Keratinocyte (primary cell): ENCODE measurements at regions not wholly inside any gene's neighbourhood (a gene's known extent, or its start where the extent isn't known, plus 50 kb on each side); places are given as distances from the start of the nearest gene placed in this dataset.

ENCODE experiments used
- DNase-seq: peaks from one replicate; pipeline ENCODE4 v3.0.0-alpha.2; 2011; ENCODE audit warnings: low read depth, missing footprints, low spot score
- FAIRE-seq: peaks from 2 replicates; lab custom pipeline; 2011; peaks lifted over from hg19 to GRCh38; lab: Jason Lieb, UNC
- H2AFZ ChIP-seq: 2 replicates; pipeline ENCODE4 v1.6.0; 2012; ENCODE audit warnings: low read length, control low read depth, inconsistent platforms; ENCODE audit not compliant: control insufficient read depth
- H3K27ac ChIP-seq: 2 replicates; pipeline ENCODE4 v1.5.1; 2011; ENCODE audit warnings: low read length; ENCODE audit not compliant: control insufficient read depth, insufficient read depth
- H3K27me3 ChIP-seq: 3 replicates; pipeline ENCODE4 v1.6.0; 2011; ENCODE audit warnings: low read length; ENCODE audit not compliant: control insufficient read depth, insufficient read depth; ENCODE audit errors: extremely low read depth
- H3K36me3 ChIP-seq, 2 experiments: 2 replicates in 1 of 2; 3 replicates in 1 of 2; pipeline ENCODE4 v1.5.1; 2011; ENCODE audit warnings: low read length in 2 of 2, mild to moderate bottlenecking in 1 of 2; ENCODE audit not compliant: control insufficient read depth in 2 of 2, insufficient read depth in 2 of 2; ENCODE audit errors: extremely low read depth in 1 of 2
- H3K4me1 ChIP-seq: 3 replicates; pipeline ENCODE4 v1.5.1; 2011; ENCODE audit warnings: low read length; ENCODE audit not compliant: control insufficient read depth, insufficient read depth; ENCODE audit errors: extremely low read depth
- H3K4me2 ChIP-seq: 3 replicates; pipeline ENCODE4 v1.6.0; 2011; ENCODE audit warnings: low read depth, low read length; ENCODE audit not compliant: control insufficient read depth, insufficient read depth; ENCODE audit errors: extremely low read depth
- H3K4me3 ChIP-seq, 3 experiments: fragments of 200-600 bp in 1 of 3; sonication (generic) in 1 of 3; 2 replicates in 2 of 3; 3 replicates in 1 of 3; pipeline ENCODE4 v1.5.1; 2011 to 2016; ENCODE audit warnings: low read length in 3 of 3, mild to moderate bottlenecking in 3 of 3, control low read depth in 2 of 3, inconsistent platforms in 1 of 3, low read depth in 1 of 3, mixed read lengths in 1 of 3, mixed run types in 1 of 3, moderate library complexity in 1 of 3; ENCODE audit not compliant: control insufficient read depth in 2 of 3, insufficient read depth in 2 of 3; ENCODE audit errors: extremely low read depth in 1 of 3
- H3K79me2 ChIP-seq: 2 replicates; pipeline ENCODE4 v1.6.0; 2012; ENCODE audit warnings: low read length; ENCODE audit not compliant: control insufficient read depth, insufficient read depth
- H3K9ac ChIP-seq: 3 replicates; pipeline ENCODE4 v1.6.0; 2011; ENCODE audit warnings: low read length; ENCODE audit not compliant: control insufficient read depth, insufficient read depth; ENCODE audit errors: extremely low read depth
- H3K9me1 ChIP-seq: 3 replicates; pipeline ENCODE4 v1.6.0; 2011; ENCODE audit warnings: low read length; ENCODE audit not compliant: control insufficient read depth, insufficient read depth; ENCODE audit errors: extremely low read depth
- H3K9me3 ChIP-seq: 2 replicates; pipeline ENCODE4 v1.5.1; 2012; ENCODE audit warnings: low read depth, low read length; ENCODE audit not compliant: control insufficient read depth
- H4K20me1 ChIP-seq: 3 replicates; pipeline ENCODE4 v1.6.0; 2011; ENCODE audit warnings: low read length; ENCODE audit not compliant: control insufficient read depth, insufficient read depth; ENCODE audit errors: extremely low read depth
- CTCF ChIP-seq, 3 experiments: IDR thresholded peaks in 1 of 3; conservative IDR thresholded peaks in 1 of 3; optimal IDR thresholded peaks in 1 of 3; 2 replicates in 2 of 3; 3 replicates in 1 of 3; pipeline versions ENCODE3 to v1.5.1; 2011; ENCODE audit warnings: low read length in 3 of 3, mild to moderate bottlenecking in 3 of 3, moderate library complexity in 2 of 3, control low read depth in 1 of 3, inconsistent platforms in 1 of 3; ENCODE audit not compliant: insufficient read depth in 2 of 3; ENCODE audit errors: extremely low read depth in 1 of 3
- EZH2 ChIP-seq: IDR thresholded peaks from one replicate; pipeline ENCODE4 v1.6.1; 2012; ENCODE audit warnings: inconsistent platforms, mild to moderate bottlenecking, low read length, moderate library complexity
- dilution Hi-C: fragments of 300-500 bp; cut with MboI; formaldehyde crosslinking; loops from one replicate; pipeline ENCODE4 v1.7.0; 2020; ENCODE audit warnings: low sequenced_read_pairs; ENCODE audit not compliant: extremely low pct_ligation_motif_present

GRCh38 chr4:176939445-176939844 is 146.7 kb upstream of the VEGFC start:
- no peak overlapping the region for H3K4me3 ChIP-seq
- DNase-seq (no peak), FAIRE-seq (no peak)
- no peaks in the 10 kb centered on the region for H3K79me2 ChIP-seq
- no peak overlapping the region for H2AFZ ChIP-seq
- no peaks in the 10 kb centered on the region for H3K4me1 ChIP-seq
- no peak overlapping the region for H3K27ac ChIP-seq
- H3K9me3 ChIP-seq: no peaks in the 10 kb centered on the region
- H3K4me2 ChIP-seq: no peak overlapping the region
- H3K27me3 ChIP-seq: no peaks in the 10 kb centered on the region
- no peaks in the 10 kb centered on the region for H3K36me3 ChIP-seq
- H3K9ac ChIP-seq: no peak overlapping the region
- no peaks in the 10 kb centered on the region for H4K20me1 ChIP-seq
- no peak for TF ChIP-seq EZH2
- TF ChIP-seq CTCF (optimal IDR thresholded peaks at IDR 0.05 in 1 of 3, IDR thresholded peaks at IDR 0.05 in 1 of 3, conservative IDR thresholded peaks at IDR 0.05 in 1 of 3; ENCODE audit: extremely low read depth in 1 of 3, insufficient read depth in 2 of 3, low read length in 3 of 3): no peak
- H3K9me1 ChIP-seq: no peaks in the 10 kb centered on the region
- dilution Hi-C loops: no loop called here

- no peaks in the 10 kb centered on the region for H3K4me1 ChIP-seq
- peaks cover 0 to 2% of the 10 kb centered on the region in 2 experiments for H3K36me3 ChIP-seq
- no peak overlapping the region for H3K27ac ChIP-seq
- no peak for DNase-seq
- no peak overlapping the region for H2AFZ ChIP-seq
- no peaks in the 10 kb centered on the region for H3K27me3 ChIP-seq
- no peak for TF ChIP-seq CTCF (optimal IDR thresholded peaks at IDR 0.05 in 1 of 3, IDR thresholded peaks at IDR 0.05 in 1 of 3, conservative IDR thresholded peaks at IDR 0.05 in 1 of 3; ENCODE audit: extremely low read depth in 1 of 3, insufficient read depth in 2 of 3, low read length in 3 of 3)
- TF ChIP-seq EZH2: no peak
- H3K9ac ChIP-seq: no peak overlapping the region
- H3K79me2 ChIP-seq: no peaks in the 10 kb centered on the region
- no peaks in the 10 kb centered on the region for H4K20me1 ChIP-seq
- FAIRE-seq: no peak
- dilution Hi-C loops: no loop called here
- H3K9me3 ChIP-seq: no peaks in the 10 kb centered on the region
- no peaks in the 10 kb centered on the region for H3K9me1 ChIP-seq
- H3K4me2 ChIP-seq: no peak overlapping the region
- H3K4me3 ChIP-seq: no peak overlapping the region
Observed at GRCh38 chr4:176945334-176945733, 152.6 kb upstream of the VEGFC start.
